Hematopoietic multipotent progenitor cell treated with erythropoietin and hydrocortisone succinate and interleukin-3 and kit ligand, for 15 days (in vitro differentiated cells): ENCODE measurements at regions not wholly inside any gene's neighbourhood (a gene's known extent, or its start where the extent isn't known, plus 50 kb on each side); places are given as distances from the start of the nearest gene placed in this dataset.
"Not testable (repeated sequence)": the region's sequence is repeated elsewhere in the genome, so short reads cannot be mapped to it uniquely, and the experiment has no call there.

Experiments used
- DNase-seq: peaks from one replicate; pipeline ENCODE4 v3.0.0-alpha.2; 2015; ENCODE audit warnings: low spot score

- DNase-seq, result no peak
These were observed 176.7 kb downstream of the KLHL28 start for GRCh38 chr14:44785096-44785495.

GRCh38 chr14:44783901-44784300 is 177.8 kb downstream of the KLHL28 start:
- peak; percentile 2 for DNase-seq

GRCh38 chr14:44782775-44783238 is 178.9 kb downstream of the KLHL28 start:
- no peak for DNase-seq

- no peak for DNase-seq
These were observed 180.8 kb downstream of the KLHL28 start for GRCh38 chr14:44780989-44781388.

GRCh38 chr14:44778604-44779003 is 183.1 kb downstream of the KLHL28 start:
- no peak for DNase-seq

- DNase-seq, result no peak
These were observed 184.2 kb downstream of the KLHL28 start for GRCh38 chr14:44777584-44777983.

GRCh38 chr14:44775248-44775647 is 186.5 kb downstream of the KLHL28 start:
- DNase-seq, result no peak

- DNase-seq, result no peak
These were observed 187.4 kb downstream of the KLHL28 start for GRCh38 chr14:44774396-44774795.

- DNase-seq, result no peak
These were observed 190.3 kb downstream of the KLHL28 start for GRCh38 chr14:44771496-44771895.

- no peak for DNase-seq
These were observed 191.5 kb downstream of the KLHL28 start for GRCh38 chr14:44770201-44770600.

- DNase-seq, result no peak
These were observed 192.8 kb downstream of the KLHL28 start for GRCh38 chr14:44768935-44769334.

GRCh38 chr14:44767646-44768173 is 194.0 kb downstream of the KLHL28 start:
- DNase-seq, result no peak

GRCh38 chr14:44766285-44766684 is 195.5 kb downstream of the KLHL28 start:
- DNase-seq, result no peak

- no peak for DNase-seq
These were observed 198.4 kb downstream of the KLHL28 start for GRCh38 chr14:44763356-44763755.

GRCh38 chr14:44759277-44759676 is 202.5 kb downstream of the KLHL28 start:
- DNase-seq, result no peak

GRCh38 chr14:44756554-44756953 is 205.2 kb downstream of the KLHL28 start:
- no peak for DNase-seq

GRCh38 chr14:44745371-44745770 is 216.4 kb downstream of the KLHL28 start:
- DNase-seq, result no peak

GRCh38 chr14:44742202-44742601 is 219.5 kb downstream of the KLHL28 start:
- DNase-seq, result no peak

- no peak for DNase-seq
These were observed 220.3 kb downstream of the KLHL28 start for GRCh38 chr14:44741431-44741830.

- no peak for DNase-seq
These were observed 225.4 kb downstream of the KLHL28 start for GRCh38 chr14:44736326-44736725.

GRCh38 chr14:44732144-44732543 is 225.1 kb upstream of the FSCB start:
- DNase-seq, result no peak

GRCh38 chr14:44730860-44731259 is 223.8 kb upstream of the FSCB start:
- no peak for DNase-seq

- not testable (repeated sequence) for DNase-seq
These were observed 214.3 kb upstream of the FSCB start for GRCh38 chr14:44721395-44721794.

- no peak for DNase-seq
These were observed 213.6 kb upstream of the FSCB start for GRCh38 chr14:44720707-44721106.
